ENCODE measurements at regions not wholly inside any gene's neighbourhood (a gene's known extent, or its start where the extent isn't known, plus 50 kb on each side); places are given as distances from the start of the nearest gene placed in this dataset.
A peak's percentile ranks its signal among the peaks of the same experiment; 100 is the strongest.

GRCh38 chr5:9956725-9957124 lies 293.0 kb downstream of the ATPSCKMT start:
- CTCF ChIA-PET = no interaction called here
- DNase-seq (ENCODE audit: low spot score) = peak; percentile 14
- no peak overlapping the region for H3K27ac ChIP-seq
- POLR2A ChIA-PET (ENCODE audit: low non-redundant PET) = no interaction called here
- TF ChIP-seq CTCF (conservative IDR thresholded peaks at IDR 0.05; ENCODE audit: low read depth) = no peak

DNA sequence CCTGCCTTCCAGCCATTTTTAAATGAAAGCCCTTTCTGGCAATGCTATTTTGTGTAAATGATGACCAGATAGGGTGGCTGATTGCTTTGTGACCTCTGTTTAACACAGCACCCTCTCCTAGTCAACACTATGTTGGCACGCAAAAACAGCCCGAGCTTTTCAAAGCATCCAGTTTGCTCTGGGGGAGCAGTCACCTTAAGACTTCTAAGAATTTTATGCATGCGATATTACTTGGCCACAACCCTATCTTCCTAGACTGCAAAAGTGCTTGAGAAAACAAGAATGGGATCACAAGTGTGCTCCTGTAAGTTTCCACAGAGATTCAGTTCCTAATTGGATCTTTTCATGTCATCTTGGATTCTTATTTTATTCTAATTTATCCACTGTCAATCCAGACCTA lies 294.1 kb downstream of the ATPSCKMT start:
- ChIA-PET CTCF (no interaction called here), POLR2A (ENCODE audit: low non-redundant PET) (no interaction called here)
- TF ChIP-seq CTCF (conservative IDR thresholded peaks at IDR 0.05; ENCODE audit: low read depth) = no peak
- H3K27ac ChIP-seq = no peak overlapping the region
- DNase-seq (ENCODE audit: low spot score) = no peak

- no peak for TF ChIP-seq CTCF (conservative IDR thresholded peaks at IDR 0.05; ENCODE audit: low read depth)
- ChIA-PET POLR2A (ENCODE audit: low non-redundant PET) (no interaction called here), CTCF (no interaction called here)
- no peak for DNase-seq (ENCODE audit: low spot score)
- no peak overlapping the region for H3K27ac ChIP-seq
Measured at GRCh38 chr5:9954869-9955268, 294.8 kb downstream of the ATPSCKMT start.

DNA sequence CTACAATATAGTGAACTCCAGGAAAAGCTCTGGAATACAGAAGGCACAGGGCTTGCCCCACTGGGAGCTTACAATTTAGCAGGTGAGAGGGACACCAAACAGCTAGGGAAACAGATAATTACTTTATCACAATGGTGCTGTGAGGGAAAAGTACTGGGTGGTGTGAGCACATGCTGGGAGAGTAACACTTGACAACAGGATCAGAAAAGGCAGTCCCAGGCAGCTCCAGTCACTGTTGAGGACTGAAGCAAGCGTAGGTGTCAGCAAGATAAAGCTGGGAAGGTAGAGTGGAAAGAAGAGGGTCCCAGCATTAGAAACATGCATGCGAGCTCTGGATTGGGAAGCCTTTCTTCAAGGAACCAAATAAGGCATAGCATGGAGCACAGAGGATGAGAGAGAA lies 296.0 kb downstream of the ATPSCKMT start:
- POLR2A ChIA-PET (ENCODE audit: low non-redundant PET) = no interaction called here
- TF ChIP-seq CTCF (conservative IDR thresholded peaks at IDR 0.05; ENCODE audit: low read depth) = no peak
- H3K27ac ChIP-seq = no peak overlapping the region
- no peak for DNase-seq (ENCODE audit: low spot score)
- CTCF ChIA-PET = interaction anchor here (0.6 kb wide), 1 partner anchor 12 kb away, joined by 3 read pairs; no protein-coding TSS in a partner anchor

- POLR2A ChIA-PET (ENCODE audit: low non-redundant PET) = no interaction called here
- CTCF ChIA-PET = interaction anchor here (0.6 kb wide), 1 partner anchor 30 kb away, joined by 4 read pairs; no protein-coding TSS in a partner anchor
- no peak for TF ChIP-seq CTCF (conservative IDR thresholded peaks at IDR 0.05; ENCODE audit: low read depth)
- no peak for DNase-seq (ENCODE audit: low spot score)
- no peak overlapping the region for H3K27ac ChIP-seq
Measured at GRCh38 chr5:9951865-9952516, 297.7 kb downstream of the ATPSCKMT start.

- POLR2A ChIA-PET (ENCODE audit: low non-redundant PET) = no interaction called here
- no peak for DNase-seq (ENCODE audit: low spot score)
- no peak for TF ChIP-seq CTCF (conservative IDR thresholded peaks at IDR 0.05; ENCODE audit: low read depth)
- no peak overlapping the region for H3K27ac ChIP-seq
- CTCF ChIA-PET = no interaction called here
Measured at GRCh38 chr5:9947944-9948343, 301.7 kb downstream of the ATPSCKMT start.

Measured in RWPE1 (cell line).